HCT116 (cell line): ENCODE measurements at regions not wholly inside any gene's neighbourhood (a gene's known extent, or its start where the extent isn't known, plus 50 kb on each side); places are given as distances from the start of the nearest gene placed in this dataset.

Experiments used
- ATAC-seq: fragments of 200-7000 bp; cut with Tn5 transposase; 2 replicates; pipeline ENCODE4 v1.9.1; 2020; ENCODE audit warnings: mild to moderate bottlenecking, moderate library complexity
- BruUV-seq: library from RNA; stranded (reverse); fragments of 400-500 nt; replicated peaks from 2 replicates; lab custom pipeline; 2021; lab: Mats Ljungman, UMichigan
- CTCF ChIA-PET: fragments of 300-600 bp; sonication (Branson Sonifier 250); formaldehyde crosslinking; loops from one replicate; lab custom pipeline; 2021; ENCODE audit warnings: antibody characterized with exemption; lab: Charles Lee
- POLR2A ChIA-PET: fragments of 300-600, 350-600 bp; sonication (Branson Sonifier 250); formaldehyde crosslinking; loops from one replicate; lab custom pipeline; 2021; ENCODE audit warnings: antibody characterized with exemption; lab: Charles Lee
- RAD21 ChIA-PET, 2 experiments: fragments of 300-600 bp; sonication (Branson Sonifier 250); formaldehyde crosslinking; loops; one replicate each; lab custom pipeline; 2023; ENCODE audit warnings: low total read pairs in 2 of 2; ENCODE audit not compliant: uncharacterized antibody in 2 of 2, unreplicated experiment in 2 of 2, low non-redundant PET in 1 of 2; lab: Charles Lee
- DNase-seq: peaks from one replicate; pipeline ENCODE4 v3.0.0-alpha.2; 2010; ENCODE audit warnings: low read depth, low spot score
- H2AFZ ChIP-seq: fragments of 200-600 bp; shearing (Covaris generic), sonication (generic); 2 replicates; pipeline ENCODE4 v1.6.1; 2017; ENCODE audit warnings: low read depth, mixed run types, mixed read lengths, antibody characterized with exemption, low read length; ENCODE audit not compliant: poor library complexity, severe bottlenecking
- H3K27ac ChIP-seq: 2 replicates; pipeline ENCODE4 v1.5.1; 2012; ENCODE audit warnings: low read depth, low read length
- H3K27me3 ChIP-seq: fragments of 200-600 bp; sonication (generic); 2 replicates; pipeline ENCODE4 v1.6.1; 2016; ENCODE audit warnings: mixed run types, low read length, mixed read lengths; ENCODE audit not compliant: insufficient read depth
- H3K36me3 ChIP-seq, 2 experiments: fragments of 200-500 bp in 1 of 2; fragments of 200-600 bp in 1 of 2; sonication (Bioruptor generic) in 1 of 2; sonication (generic) in 1 of 2; 2 replicates each; pipeline versions ENCODE4 v1.5.1 to v1.6.1; 2014 to 2016; ENCODE audit warnings: low read length in 2 of 2, inconsistent platforms in 1 of 2, mixed read lengths in 1 of 2, mixed run types in 1 of 2; ENCODE audit not compliant: insufficient read depth in 2 of 2, control insufficient read depth in 1 of 2
- H3K4me1 ChIP-seq, 2 experiments: fragments of 200-600 bp in 1 of 2; sonication (generic) in 1 of 2; 2 replicates each; pipeline versions ENCODE4 v1.5.1 to v1.6.1; 2012 to 2017; ENCODE audit warnings: low read length in 2 of 2, inconsistent platforms in 1 of 2, mild to moderate bottlenecking in 1 of 2, mixed read lengths in 1 of 2, mixed run types in 1 of 2, moderate library complexity in 1 of 2; ENCODE audit not compliant: insufficient read depth in 2 of 2, control insufficient read depth in 1 of 2
- H3K4me2 ChIP-seq: fragments of 200-600 bp; sonication (generic); 2 replicates; pipeline ENCODE4 v1.6.1; 2017; ENCODE audit warnings: mixed run types, low read length, mixed read lengths
- H3K4me3 ChIP-seq, 2 experiments: fragments of 200-600 bp in 1 of 2; sonication (generic) in 1 of 2; replicated peaks in 1 of 2; 2 replicates each; pipeline ENCODE4 v1.5.1; 2011 to 2016; ENCODE audit warnings: low read length in 2 of 2, control low read depth in 1 of 2, low read depth in 1 of 2, mild to moderate bottlenecking in 1 of 2, mixed read lengths in 1 of 2, mixed run types in 1 of 2
- H3K79me2 ChIP-seq: fragments of 200-600 bp; sonication (generic); 2 replicates; pipeline ENCODE4 v1.6.1; 2017; ENCODE audit warnings: mild to moderate bottlenecking, mixed run types, low read length, moderate library complexity, mixed read lengths; ENCODE audit not compliant: insufficient read depth
- H3K9ac ChIP-seq: fragments of 200-600 bp; sonication (generic); 2 replicates; pipeline ENCODE4 v1.6.1; 2016; ENCODE audit warnings: low read length, mixed read lengths
- H3K9me2 ChIP-seq: fragments of 200-600 bp; sonication (generic), shearing (Covaris generic); 2 replicates; pipeline ENCODE4 v1.6.1; 2017; ENCODE audit warnings: mixed run types, mild to moderate bottlenecking, moderate library complexity; ENCODE audit not compliant: insufficient read depth
- H3K9me3 ChIP-seq, 2 experiments: fragments of 200-500 bp in 1 of 2; fragments of 200-600 bp in 1 of 2; sonication (Bioruptor generic) in 1 of 2; sonication (generic) in 1 of 2; 2 replicates each; pipeline ENCODE4 v1.6.1; 2014 to 2017; ENCODE audit warnings: low read length in 2 of 2, mixed read lengths in 2 of 2, inconsistent platforms in 1 of 2, low read depth in 1 of 2, mild to moderate bottlenecking in 1 of 2, mixed run types in 1 of 2, moderate library complexity in 1 of 2; ENCODE audit not compliant: control insufficient read depth in 1 of 2, insufficient read depth in 1 of 2
- H4K20me1 ChIP-seq: fragments of 200-600 bp; sonication (generic), shearing (Covaris generic); 2 replicates; pipeline ENCODE4 v1.6.1; 2017; ENCODE audit warnings: mixed run types, mild to moderate bottlenecking, moderate library complexity; ENCODE audit not compliant: insufficient read depth
- CBX3 ChIP-seq: IDR thresholded peaks from 2 replicates; pipeline ENCODE4 v1.6.1; 2012; ENCODE audit warnings: low read depth
- CEBPB ChIP-seq: IDR thresholded peaks from 2 replicates; pipeline ENCODE4 v1.6.1; 2012; ENCODE audit warnings: low read depth
- EGR1 ChIP-seq: IDR thresholded peaks from 2 replicates; pipeline ENCODE4 v1.6.1; 2012; ENCODE audit warnings: low read depth
- EZH2phosphoT487 ChIP-seq: fragments of 200-600 bp; IDR thresholded peaks from 2 replicates; pipeline ENCODE4 v1.6.1; 2018; ENCODE audit warnings: antibody characterized with exemption, borderline replicate concordance
- FOSL1 ChIP-seq: IDR thresholded peaks from 2 replicates; pipeline ENCODE4 v1.6.1; 2012; ENCODE audit warnings: low read depth
- JUND ChIP-seq: IDR thresholded peaks from 2 replicates; pipeline ENCODE4 v1.6.1; 2012
- MAX ChIP-seq: IDR thresholded peaks from 2 replicates; pipeline ENCODE4 v1.6.1; 2012
- POLR2A ChIP-seq: IDR thresholded peaks from 2 replicates; pipeline ENCODE4 v1.7.0; 2011; ENCODE audit warnings: borderline replicate concordance; ENCODE audit not compliant: insufficient read depth, insufficient read length; ENCODE audit errors: extremely low read depth
- POLR2AphosphoS5 ChIP-seq: IDR thresholded peaks from 2 replicates; pipeline ENCODE4 v1.6.1; 2011; ENCODE audit warnings: mild to moderate bottlenecking, low read depth, low read length, moderate library complexity
- RAD21 ChIP-seq: IDR thresholded peaks from 2 replicates; pipeline ENCODE4 v1.6.1; 2012; ENCODE audit warnings: low read depth, mild to moderate bottlenecking
- REST ChIP-seq: IDR thresholded peaks from 2 replicates; pipeline ENCODE4 v1.6.1; 2012; ENCODE audit warnings: low read depth
- SIN3A ChIP-seq: IDR thresholded peaks from 2 replicates; pipeline ENCODE4 v1.6.1; 2012; ENCODE audit warnings: low read depth
- SP1 ChIP-seq: IDR thresholded peaks from 2 replicates; pipeline ENCODE4 v1.6.1; 2012; ENCODE audit warnings: low read depth
- SRF ChIP-seq: IDR thresholded peaks from 2 replicates; pipeline ENCODE4 v1.6.1; 2012; ENCODE audit warnings: low read depth
- TCF7L2 ChIP-seq: IDR thresholded peaks from 2 replicates; pipeline ENCODE4 v1.7.0; 2011; ENCODE audit warnings: borderline replicate concordance, inconsistent platforms; ENCODE audit not compliant: insufficient read depth, insufficient read length; ENCODE audit errors: extremely low read depth
- ZNF274 ChIP-seq: fragments of 200-500 bp; sonication (Bioruptor generic); IDR thresholded peaks from 2 replicates; pipeline ENCODE4 v1.6.1; 2014; ENCODE audit warnings: mild to moderate bottlenecking, low read depth, low read length, inconsistent platforms
- intact Hi-C: fragments of 100-400 bp; cut with micrococcal nuclease; formaldehyde crosslinking; loops from 2 replicates; pipeline ENCODE4 v1.10.0; 2022
- TF ChIP-seq, protein P1 (sequence below): IDR thresholded peaks from 2 replicates; pipeline ENCODE4 v1.6.1; 2011; ENCODE audit warnings: mild to moderate bottlenecking, low read length, moderate library complexity; ENCODE audit not compliant: insufficient replicate concordance; ENCODE audit errors: extremely low read depth
- TF ChIP-seq, protein P2 (sequence below), 3 experiments: fragments of 200-600 bp in 1 of 3; sonication (generic) in 1 of 3; IDR thresholded peaks in 2 of 3; conservative IDR thresholded peaks in 1 of 3; 2 replicates each; pipeline ENCODE4 v1.5.1; 2012 to 2017; ENCODE audit warnings: low read depth in 2 of 3, low read length in 2 of 3, antibody characterized with exemption in 1 of 3, borderline replicate concordance in 1 of 3, control low read depth in 1 of 3, mild to moderate bottlenecking in 1 of 3, mixed read lengths in 1 of 3, mixed run types in 1 of 3, moderate library complexity in 1 of 3; ENCODE audit not compliant: insufficient read depth in 1 of 3
- TF ChIP-seq, protein P3 (sequence below): IDR thresholded peaks from 2 replicates; pipeline ENCODE4 v1.6.1; 2012

- H2AFZ ChIP-seq, result no peak overlapping the region
- ChIA-PET POLR2A (no interaction called here), CTCF (no interaction called here)
Observed at GRCh38 chr1:36733748-36734147, 251.0 kb upstream of the CSF3R start.

More at GRCh38 chr1:36733748-36734147, 251.0 kb upstream of the CSF3R start:
- DNase-seq, result no peak
- H3K4me1 ChIP-seq, result no peaks in the 10 kb centered on the region
- intact Hi-C loops, result no loop called here
- RAD21 ChIA-PET, result no interaction called here
- H3K9me3 ChIP-seq, result no peaks in the 10 kb centered on the region
- no peak overlapping the region for H3K27ac ChIP-seq
- BruUV-seq, result no TSS peak
- peaks cover 35% of the 10 kb centered on the region for H3K27me3 ChIP-seq
- TF ChIP-seq CEBPB, result no peak
- TF ChIP-seq, protein P1, sequence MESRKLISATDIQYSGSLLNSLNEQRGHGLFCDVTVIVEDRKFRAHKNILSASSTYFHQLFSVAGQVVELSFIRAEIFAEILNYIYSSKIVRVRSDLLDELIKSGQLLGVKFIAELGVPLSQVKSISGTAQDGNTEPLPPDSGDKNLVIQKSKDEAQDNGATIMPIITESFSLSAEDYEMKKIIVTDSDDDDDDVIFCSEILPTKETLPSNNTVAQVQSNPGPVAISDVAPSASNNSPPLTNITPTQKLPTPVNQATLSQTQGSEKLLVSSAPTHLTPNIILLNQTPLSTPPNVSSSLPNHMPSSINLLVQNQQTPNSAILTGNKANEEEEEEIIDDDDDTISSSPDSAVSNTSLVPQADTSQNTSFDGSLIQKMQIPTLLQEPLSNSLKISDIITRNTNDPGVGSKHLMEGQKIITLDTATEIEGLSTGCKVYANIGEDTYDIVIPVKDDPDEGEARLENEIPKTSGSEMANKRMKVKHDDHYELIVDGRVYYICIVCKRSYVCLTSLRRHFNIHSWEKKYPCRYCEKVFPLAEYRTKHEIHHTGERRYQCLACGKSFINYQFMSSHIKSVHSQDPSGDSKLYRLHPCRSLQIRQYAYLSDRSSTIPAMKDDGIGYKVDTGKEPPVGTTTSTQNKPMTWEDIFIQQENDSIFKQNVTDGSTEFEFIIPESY, result no peak
- TF ChIP-seq SRF, result no peak
- TF ChIP-seq POLR2A, result no peak
- TF ChIP-seq POLR2AphosphoS5, result no peak
- TF ChIP-seq, protein P2, sequence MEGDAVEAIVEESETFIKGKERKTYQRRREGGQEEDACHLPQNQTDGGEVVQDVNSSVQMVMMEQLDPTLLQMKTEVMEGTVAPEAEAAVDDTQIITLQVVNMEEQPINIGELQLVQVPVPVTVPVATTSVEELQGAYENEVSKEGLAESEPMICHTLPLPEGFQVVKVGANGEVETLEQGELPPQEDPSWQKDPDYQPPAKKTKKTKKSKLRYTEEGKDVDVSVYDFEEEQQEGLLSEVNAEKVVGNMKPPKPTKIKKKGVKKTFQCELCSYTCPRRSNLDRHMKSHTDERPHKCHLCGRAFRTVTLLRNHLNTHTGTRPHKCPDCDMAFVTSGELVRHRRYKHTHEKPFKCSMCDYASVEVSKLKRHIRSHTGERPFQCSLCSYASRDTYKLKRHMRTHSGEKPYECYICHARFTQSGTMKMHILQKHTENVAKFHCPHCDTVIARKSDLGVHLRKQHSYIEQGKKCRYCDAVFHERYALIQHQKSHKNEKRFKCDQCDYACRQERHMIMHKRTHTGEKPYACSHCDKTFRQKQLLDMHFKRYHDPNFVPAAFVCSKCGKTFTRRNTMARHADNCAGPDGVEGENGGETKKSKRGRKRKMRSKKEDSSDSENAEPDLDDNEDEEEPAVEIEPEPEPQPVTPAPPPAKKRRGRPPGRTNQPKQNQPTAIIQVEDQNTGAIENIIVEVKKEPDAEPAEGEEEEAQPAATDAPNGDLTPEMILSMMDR (IDR thresholded peaks at IDR 0.05 in 2 of 3, conservative IDR thresholded peaks at IDR 0.05 in 1 of 3; ENCODE audit: borderline replicate concordance in 1 of 3, insufficient read depth in 1 of 3, low read depth in 2 of 3, low read length in 2 of 3), result no peak
- TF ChIP-seq MAX, result no peak
- no peak for TF ChIP-seq SIN3A
- TF ChIP-seq RAD21, result no peak
- no peak for TF ChIP-seq CBX3
- no peak for TF ChIP-seq REST
- TF ChIP-seq TCF7L2, result no peak
- TF ChIP-seq ZNF274, result no peak
- no peak for TF ChIP-seq EZH2phosphoT487
- TF ChIP-seq, protein P3, sequence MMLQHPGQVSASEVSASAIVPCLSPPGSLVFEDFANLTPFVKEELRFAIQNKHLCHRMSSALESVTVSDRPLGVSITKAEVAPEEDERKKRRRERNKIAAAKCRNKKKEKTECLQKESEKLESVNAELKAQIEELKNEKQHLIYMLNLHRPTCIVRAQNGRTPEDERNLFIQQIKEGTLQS, result no peak
- no peak for TF ChIP-seq JUND
- TF ChIP-seq EGR1, result no peak
- no peak for TF ChIP-seq SP1
- TF ChIP-seq FOSL1, result no peak
- TF ChIP-seq, all 23 proteins: peak for 0
- H3K79me2 ChIP-seq, result no peaks in the 10 kb centered on the region
- no peak overlapping the region for H3K4me2 ChIP-seq
- H4K20me1 ChIP-seq, result no peaks in the 10 kb centered on the region
- no peaks in the 10 kb centered on the region for H3K9me2 ChIP-seq
- H3K36me3 ChIP-seq, result no peaks in the 10 kb centered on the region
- ATAC-seq, result no peak
- H3K4me3 ChIP-seq, result no peak overlapping the region
- H3K9ac ChIP-seq, result no peak overlapping the region
